ENCODE measurements at regions not wholly inside any gene's neighbourhood (a gene's known extent, or its start where the extent isn't known, plus 50 kb on each side); places are given as distances from the start of the nearest gene placed in this dataset.

DNA sequence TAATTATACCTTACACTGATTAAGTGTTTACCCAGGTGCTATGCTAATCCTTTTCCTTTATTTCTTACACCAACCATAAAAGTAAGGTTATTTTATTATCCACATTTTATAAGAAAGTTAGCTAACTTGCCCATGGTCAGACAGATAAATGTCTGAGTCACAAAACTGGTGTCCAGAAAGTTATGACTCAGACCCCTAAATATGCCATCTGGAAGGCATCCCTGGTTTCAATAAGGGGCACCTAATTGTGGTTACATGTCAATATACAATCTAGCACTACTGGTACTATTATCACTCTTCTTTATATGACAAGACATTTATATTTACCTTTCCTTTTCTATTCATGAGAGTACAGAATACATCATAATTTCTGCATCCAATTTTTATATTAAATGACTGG, 496.5 kb upstream of the ADGRL2 start:
- Histone ChIP-seq H3K4me3 (no peak overlapping the region), H3K9ac (ENCODE audit: insufficient read depth in 1 of 2, low read length in 2 of 2) (no peak overlapping the region), H3K4me1 (ENCODE audit: control insufficient read depth in 5 of 5, insufficient read depth in 5 of 5, low read length in 5 of 5) (peaks cover 0 to 25% (median 0%) of the 10 kb centered on the region in 5 donors), H3K36me3 (ENCODE audit: control insufficient read depth in 4 of 4, insufficient read depth in 4 of 4, low read length in 4 of 4) (no peaks in the 10 kb centered on the region), H3K9me3 (ENCODE audit: control insufficient read depth in 4 of 4, insufficient read depth in 3 of 4, low read length in 3 of 4) (no peaks in the 10 kb centered on the region), H3K27me3 (ENCODE audit: control insufficient read depth in 3 of 3, insufficient read depth in 3 of 3, low read length in 2 of 3) (no peaks in the 10 kb centered on the region), H3K27ac (ENCODE audit: low read depth in 1 of 2, low read length in 1 of 2) (no peak overlapping the region)
- ATAC-seq (ENCODE audit: insufficient read depth, low FRiP score) (no peak), DNase-seq (no peak)
- TF ChIP-seq, protein P1, sequence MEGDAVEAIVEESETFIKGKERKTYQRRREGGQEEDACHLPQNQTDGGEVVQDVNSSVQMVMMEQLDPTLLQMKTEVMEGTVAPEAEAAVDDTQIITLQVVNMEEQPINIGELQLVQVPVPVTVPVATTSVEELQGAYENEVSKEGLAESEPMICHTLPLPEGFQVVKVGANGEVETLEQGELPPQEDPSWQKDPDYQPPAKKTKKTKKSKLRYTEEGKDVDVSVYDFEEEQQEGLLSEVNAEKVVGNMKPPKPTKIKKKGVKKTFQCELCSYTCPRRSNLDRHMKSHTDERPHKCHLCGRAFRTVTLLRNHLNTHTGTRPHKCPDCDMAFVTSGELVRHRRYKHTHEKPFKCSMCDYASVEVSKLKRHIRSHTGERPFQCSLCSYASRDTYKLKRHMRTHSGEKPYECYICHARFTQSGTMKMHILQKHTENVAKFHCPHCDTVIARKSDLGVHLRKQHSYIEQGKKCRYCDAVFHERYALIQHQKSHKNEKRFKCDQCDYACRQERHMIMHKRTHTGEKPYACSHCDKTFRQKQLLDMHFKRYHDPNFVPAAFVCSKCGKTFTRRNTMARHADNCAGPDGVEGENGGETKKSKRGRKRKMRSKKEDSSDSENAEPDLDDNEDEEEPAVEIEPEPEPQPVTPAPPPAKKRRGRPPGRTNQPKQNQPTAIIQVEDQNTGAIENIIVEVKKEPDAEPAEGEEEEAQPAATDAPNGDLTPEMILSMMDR (IDR thresholded peaks at IDR 0.05; ENCODE audit: control extremely low read depth, extremely low read depth): no peak

DNA sequence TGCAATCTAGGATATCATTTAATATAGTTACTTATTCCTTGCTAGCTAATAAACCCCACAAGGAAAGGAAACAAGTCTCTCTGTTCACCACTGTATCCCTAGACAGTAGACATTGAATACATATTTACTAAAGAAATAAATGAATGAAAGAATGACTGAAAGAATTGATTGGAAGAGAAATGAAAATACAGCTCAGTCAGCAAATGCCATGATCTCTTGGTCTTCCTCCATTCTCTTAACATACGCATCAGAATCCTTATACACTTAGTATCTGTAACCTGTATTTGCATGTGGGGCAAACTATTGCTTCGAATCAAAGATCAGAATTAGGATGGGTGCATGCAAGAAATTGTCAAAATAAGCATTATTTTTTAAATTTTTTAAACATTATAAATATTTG, 500.8 kb upstream of the ADGRL2 start:
- TF ChIP-seq, protein P1 (IDR thresholded peaks at IDR 0.05; ENCODE audit: control extremely low read depth, extremely low read depth): no peak
- no peaks in the 10 kb centered on the region for H3K27me3 ChIP-seq (ENCODE audit: control insufficient read depth in 3 of 3, insufficient read depth in 3 of 3, low read length in 2 of 3)
- WGBS, 2 donors: 95% methylated on average over 2 of the region's 2 CpGs
- H3K4me3 ChIP-seq: no peak overlapping the region
- H3K27ac ChIP-seq (ENCODE audit: low read depth in 1 of 2, low read length in 1 of 2): no peak overlapping the region
- H3K9ac ChIP-seq (ENCODE audit: insufficient read depth in 1 of 2, low read length in 2 of 2): no peak overlapping the region
- H3K4me1 ChIP-seq (ENCODE audit: control insufficient read depth in 5 of 5, insufficient read depth in 5 of 5, low read length in 5 of 5): peaks cover 0 to 18% (median 0%) of the 10 kb centered on the region in 5 donors
- DNase-seq (no peak), ATAC-seq (ENCODE audit: insufficient read depth, low FRiP score) (no peak)
- H3K9me3 ChIP-seq (ENCODE audit: control insufficient read depth in 4 of 4, insufficient read depth in 3 of 4, low read length in 3 of 4): no peaks in the 10 kb centered on the region
- no peaks in the 10 kb centered on the region for H3K36me3 ChIP-seq (ENCODE audit: control insufficient read depth in 4 of 4, insufficient read depth in 4 of 4, low read length in 4 of 4)

- 89 to 92% methylated on average over 3 of the region's 3 CpGs for WGBS, 2 donors
- H3K9ac ChIP-seq (ENCODE audit: insufficient read depth in 1 of 2, low read length in 2 of 2): no peak overlapping the region
- no peak for DNase-seq
Observed at GRCh38 chr1:81298266-81298665, 502.5 kb upstream of the ADGRL2 start.

GRCh38 chr1:81296601-81297000, 504.1 kb upstream of the ADGRL2 start:
- Histone ChIP-seq H3K9ac (ENCODE audit: insufficient read depth in 1 of 2, low read length in 2 of 2) (no peak overlapping the region), H3K9me3 (ENCODE audit: control insufficient read depth in 4 of 4, insufficient read depth in 3 of 4, low read length in 3 of 4) (no peaks in the 10 kb centered on the region), H3K27ac (ENCODE audit: low read depth in 1 of 2, low read length in 1 of 2) (no peak overlapping the region), H3K4me3 (no peak overlapping the region), H3K36me3 (ENCODE audit: control insufficient read depth in 4 of 4, insufficient read depth in 4 of 4, low read length in 4 of 4) (no peaks in the 10 kb centered on the region), H3K27me3 (ENCODE audit: control insufficient read depth in 3 of 3, insufficient read depth in 3 of 3, low read length in 2 of 3) (no peaks in the 10 kb centered on the region), H3K4me1 (ENCODE audit: control insufficient read depth in 5 of 5, insufficient read depth in 5 of 5, low read length in 5 of 5) (peaks cover 0 to 15% (median 0%) of the 10 kb centered on the region in 5 donors)
- ATAC-seq (ENCODE audit: insufficient read depth, low FRiP score) (no peak), DNase-seq (peak; percentile 13 to 66 (median 59))
- TF ChIP-seq, protein P1 (IDR thresholded peaks at IDR 0.05; ENCODE audit: control extremely low read depth, extremely low read depth): no peak
- 33 to 69% methylated on average over 1 of the region's 1 CpG for WGBS, 2 donors

More at GRCh38 chr1:81298266-81298665, 502.5 kb upstream of the ADGRL2 start:
- Histone ChIP-seq H3K9me3 (ENCODE audit: control insufficient read depth in 4 of 4, insufficient read depth in 3 of 4, low read length in 3 of 4) (no peaks in the 10 kb centered on the region), H3K4me1 (ENCODE audit: control insufficient read depth in 5 of 5, insufficient read depth in 5 of 5, low read length in 5 of 5) (peaks cover 0 to 15% (median 0%) of the 10 kb centered on the region in 5 donors), H3K4me3 (no peak overlapping the region), H3K27ac (ENCODE audit: low read depth in 1 of 2, low read length in 1 of 2) (no peak overlapping the region), H3K27me3 (ENCODE audit: control insufficient read depth in 3 of 3, insufficient read depth in 3 of 3, low read length in 2 of 3) (no peaks in the 10 kb centered on the region), H3K36me3 (ENCODE audit: control insufficient read depth in 4 of 4, insufficient read depth in 4 of 4, low read length in 4 of 4) (no peaks in the 10 kb centered on the region)
- TF ChIP-seq, protein P1 (IDR thresholded peaks at IDR 0.05; ENCODE audit: control extremely low read depth, extremely low read depth): no peak
- ATAC-seq (ENCODE audit: insufficient read depth, low FRiP score): no peak

Data from lung (tissue), 11 donors.